SK-N-SH treated with all-trans-retinoic acid at 6 μM for 48 hours (cell line): ENCODE measurements at regions not wholly inside any gene's neighbourhood (a gene's known extent, or its start where the extent isn't known, plus 50 kb on each side); places are given as distances from the start of the nearest gene placed in this dataset.

Experiments
- ARNTL ChIP-seq: fragments of 450-650 bp; formaldehyde crosslinking; IDR thresholded peaks from 2 replicates; pipeline ENCODE4 v1.5.0; 2020; ENCODE audit warnings: low read depth, mild to moderate bottlenecking, moderate library complexity, borderline replicate concordance
- BACH2 ChIP-seq: fragments of 250-450 bp; sonication (Bioruptor Pico); IDR thresholded peaks from 2 replicates; pipeline ENCODE4 v1.9.0; 2021; ENCODE audit warnings: mild to moderate bottlenecking, borderline replicate concordance
- CSDC2 ChIP-seq: fragments of 250-450 bp; sonication (Bioruptor Pico); IDR thresholded peaks from 2 replicates; pipeline ENCODE4 v1.5.0; 2020; ENCODE audit warnings: mild to moderate bottlenecking, moderate library complexity
- GLIS3 ChIP-seq: fragments of 250-450 bp; sonication (Bioruptor Pico); IDR thresholded peaks from 2 replicates; pipeline ENCODE4 v1.5.0; 2020; ENCODE audit warnings: mild to moderate bottlenecking, moderate library complexity
- ZC3H10 ChIP-seq: fragments of 250-450 bp; sonication (Bioruptor Pico); IDR thresholded peaks from 2 replicates; pipeline ENCODE4 v1.5.1; 2021; ENCODE audit warnings: mild to moderate bottlenecking, moderate library complexity

GRCh38 chr12:66999141-66999540 lies 270.0 kb upstream of the CAND1 start:
- no peak for TF ChIP-seq BACH2 (CRISPR knock-in tag)
- no peak for TF ChIP-seq ARNTL (CRISPR knock-in tag)
- TF ChIP-seq ZC3H10 (CRISPR knock-in tag): no peak
- TF ChIP-seq GLIS3 (CRISPR knock-in tag): no peak
- no peak for TF ChIP-seq CSDC2 (CRISPR knock-in tag)
